ENCODE measurements at regions not wholly inside any gene's neighbourhood (a gene's known extent, or its start where the extent isn't known, plus 50 kb on each side); places are given as distances from the start of the nearest gene placed in this dataset.

DNA sequence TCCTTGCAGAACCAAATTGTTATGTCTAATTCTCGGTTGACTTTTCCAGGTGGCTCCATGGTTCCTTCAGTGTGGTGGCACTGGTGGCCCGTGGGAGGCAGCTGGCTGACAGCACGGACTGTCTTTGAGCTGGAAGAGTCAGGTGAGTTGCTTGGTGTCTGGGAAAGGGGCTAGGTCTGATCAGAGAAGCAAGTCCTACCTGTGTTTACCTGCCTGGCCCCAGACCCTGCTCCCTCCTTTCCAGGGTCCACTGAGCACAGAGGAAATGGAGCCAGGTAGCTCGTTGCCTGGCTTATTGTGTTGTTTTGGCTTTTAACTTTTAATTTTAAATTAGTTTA is 111.8 kb downstream of the BANF2 start:
- DNase-seq: no peak
- H3K27ac ChIP-seq (ENCODE audit: insufficient read length, low read depth, low read length): no peak overlapping the region
- H3K79me2 ChIP-seq (ENCODE audit: insufficient read depth, low read length): no peaks in the 10 kb centered on the region
- H2AK5ac ChIP-seq (ENCODE audit: insufficient read length, low read length): no peak overlapping the region
- Mint-ChIP-seq H3K4me3 (no peak overlapping the region), H3K27ac (no peak overlapping the region), H3K36me3 (ENCODE audit: insufficient read depth in 1 of 3, low read depth in 3 of 3) (no peaks in the 10 kb centered on the region; a peak in 1 of 7 replicates), H3K4me1 (peaks cover 5 to 7% of the 10 kb centered on the region in 2 experiments), H3K27me3 (ENCODE audit: low read depth) (no peaks in the 10 kb centered on the region; the same call in 1 of the 2 replicates), H3K9me3 (no peaks in the 10 kb centered on the region)
- no peak overlapping the region for H2BK120ac ChIP-seq (ENCODE audit: low read depth, low read length, poor library complexity, severe bottlenecking)
- no peaks in the 10 kb centered on the region; the same call in 1 of the 2 replicates for H3K4me1 ChIP-seq (ENCODE audit: insufficient read depth, low read length)
- TF ChIP-seq, protein P1, sequence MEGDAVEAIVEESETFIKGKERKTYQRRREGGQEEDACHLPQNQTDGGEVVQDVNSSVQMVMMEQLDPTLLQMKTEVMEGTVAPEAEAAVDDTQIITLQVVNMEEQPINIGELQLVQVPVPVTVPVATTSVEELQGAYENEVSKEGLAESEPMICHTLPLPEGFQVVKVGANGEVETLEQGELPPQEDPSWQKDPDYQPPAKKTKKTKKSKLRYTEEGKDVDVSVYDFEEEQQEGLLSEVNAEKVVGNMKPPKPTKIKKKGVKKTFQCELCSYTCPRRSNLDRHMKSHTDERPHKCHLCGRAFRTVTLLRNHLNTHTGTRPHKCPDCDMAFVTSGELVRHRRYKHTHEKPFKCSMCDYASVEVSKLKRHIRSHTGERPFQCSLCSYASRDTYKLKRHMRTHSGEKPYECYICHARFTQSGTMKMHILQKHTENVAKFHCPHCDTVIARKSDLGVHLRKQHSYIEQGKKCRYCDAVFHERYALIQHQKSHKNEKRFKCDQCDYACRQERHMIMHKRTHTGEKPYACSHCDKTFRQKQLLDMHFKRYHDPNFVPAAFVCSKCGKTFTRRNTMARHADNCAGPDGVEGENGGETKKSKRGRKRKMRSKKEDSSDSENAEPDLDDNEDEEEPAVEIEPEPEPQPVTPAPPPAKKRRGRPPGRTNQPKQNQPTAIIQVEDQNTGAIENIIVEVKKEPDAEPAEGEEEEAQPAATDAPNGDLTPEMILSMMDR (conservative IDR thresholded peaks at IDR 0.05): no peak
- WGBS (ENCODE audit: extremely low coverage, insufficient read length, low lambda C conversion rate): no CpG with 5 or more reads among the region's 4 CpGs
- no peak overlapping the region for H3K4ac ChIP-seq (ENCODE audit: low read depth, low read length)
- H2BK5ac ChIP-seq (ENCODE audit: insufficient read length, low read length): no peak overlapping the region
- no peak overlapping the region for H4K91ac ChIP-seq (ENCODE audit: insufficient read length, low read depth, low read length)
- no peak overlapping the region for H3K18ac ChIP-seq (ENCODE audit: insufficient read length, low read depth, low read length)
- H3K14ac ChIP-seq (ENCODE audit: insufficient read depth, low read length): no peak overlapping the region
- H4K8ac ChIP-seq (replicated peaks; ENCODE audit: insufficient read length, low read depth, low read length): no peak overlapping the region
- H3K9ac ChIP-seq (ENCODE audit: extremely low read depth, insufficient read length, low read length): no peak overlapping the region
- no peaks in the 10 kb centered on the region for H3K9me3 ChIP-seq (ENCODE audit: control insufficient read depth, low read depth, low read length)
- no peak overlapping the region for H3T11ph ChIP-seq (ENCODE audit: low read length)
- H3K23ac ChIP-seq (ENCODE audit: insufficient read length, low read depth, low read length): no peak overlapping the region
- H3K4me2 ChIP-seq (ENCODE audit: insufficient read depth, insufficient read length, low read length): no peak overlapping the region
- no peak overlapping the region for H2BK15ac ChIP-seq (ENCODE audit: low read depth, low read length)
- no peaks in the 10 kb centered on the region for H3K23me2 ChIP-seq (ENCODE audit: insufficient read length, low read depth, low read length, poor library complexity, severe bottlenecking)
- H2AFZ ChIP-seq (ENCODE audit: low read length): no peak overlapping the region
- H4K5ac ChIP-seq (ENCODE audit: insufficient read length, low read depth, low read length): no peak overlapping the region
- no peaks in the 10 kb centered on the region for H4K20me1 ChIP-seq (ENCODE audit: control insufficient read depth, insufficient read depth, insufficient read length)
- H3K79me1 ChIP-seq (ENCODE audit: insufficient read depth, low read depth, low read length, poor library complexity, severe bottlenecking): no peaks in the 10 kb centered on the region
- no peak overlapping the region for H3K56ac ChIP-seq (ENCODE audit: insufficient read length, low read depth, low read length)
- no peak overlapping the region for H2BK20ac ChIP-seq (ENCODE audit: low read depth, low read length, poor library complexity, severe bottlenecking)
- no peaks in the 10 kb centered on the region for H3K27me3 ChIP-seq (ENCODE audit: insufficient read depth, low read length)
- no peak overlapping the region for H2BK12ac ChIP-seq (ENCODE audit: insufficient read length, low read depth, low read length)

Measured in H9 (cell line).